ENCODE measurements at regions not wholly inside any gene's neighbourhood (a gene's known extent, or its start where the extent isn't known, plus 50 kb on each side); places are given as distances from the start of the nearest gene placed in this dataset.

- TF ChIP-seq FOXA1 (IDR thresholded peaks at IDR 0.05) (no peak), SP1 (IDR thresholded peaks at IDR 0.05) (no peak), CTCF (IDR thresholded peaks at IDR 0.05; ENCODE audit: low read depth, low read length, missing input control) (no peak), RAD21 (IDR thresholded peaks at IDR 0.05) (no peak), ATF3 (IDR thresholded peaks at IDR 0.05) (no peak), JUND (IDR thresholded peaks at IDR 0.05) (no peak), EGR1 (IDR thresholded peaks at IDR 0.05; ENCODE audit: low read depth in 2 of 2) (no peak), YY1 (IDR thresholded peaks at IDR 0.05) (no peak), ZBTB33 (IDR thresholded peaks at IDR 0.05) (no peak), REST (IDR thresholded peaks at IDR 0.05) (no peak)
Observed at GRCh38 chr7:68512466-68512865, 1085.8 kb upstream of the AUTS2 start.
